OCI-LY3 (cell line): ENCODE measurements at regions not wholly inside any gene's neighbourhood (a gene's known extent, or its start where the extent isn't known, plus 50 kb on each side); places are given as distances from the start of the nearest gene placed in this dataset.
A peak's percentile ranks its signal among the peaks of the same experiment; 100 is the strongest.

ENCODE experiments used
- H2AFZ ChIP-seq: fragments of 200-600, 300-600 bp; shearing (Covaris generic); 2 replicates; pipeline ENCODE4 v1.6.0; 2014; ENCODE audit warnings: antibody characterized with exemption, low read depth, low read length
- H3K27ac ChIP-seq: fragments of 200-600, 300-600 bp; sonication (generic); 2 replicates; pipeline ENCODE4 v1.5.1; 2014; ENCODE audit warnings: mild to moderate bottlenecking, low read length, moderate library complexity, mixed read lengths
- H3K27me3 ChIP-seq: fragments of 200-600, 300-600 bp; sonication (generic); 2 replicates; pipeline ENCODE4 v1.6.1; 2014; ENCODE audit warnings: low read depth, low read length, mixed read lengths
- H3K36me3 ChIP-seq: fragments of 200-600, 300-600 bp; sonication (generic); replicated peaks from 2 replicates; pipeline ENCODE3; 2014; ENCODE audit warnings: low read depth, low read length, mixed read lengths
- H3K4me1 ChIP-seq: fragments of 300-600, 200-600 bp; sonication (generic); 2 replicates; pipeline ENCODE4 v1.6.1; 2014; ENCODE audit warnings: low read length, mixed read lengths
- H3K4me2 ChIP-seq: fragments of 200-600, 300-600 bp; sonication (generic); 2 replicates; pipeline ENCODE4 v1.6.1; 2014; ENCODE audit warnings: low read length, mixed read lengths
- H3K4me3 ChIP-seq: fragments of 300-600, 200-600 bp; sonication (generic); 2 replicates; pipeline ENCODE4 v1.5.1; 2014; ENCODE audit warnings: antibody characterized with exemption, mild to moderate bottlenecking, low read length, moderate library complexity
- H3K79me2 ChIP-seq: fragments of 300-600, 200-600 bp; shearing (Covaris generic); 2 replicates; pipeline ENCODE4 v1.6.1; 2014; ENCODE audit warnings: mild to moderate bottlenecking, low read length, mixed read lengths
- H3K9ac ChIP-seq: fragments of 300-600, 200-600 bp; shearing (Covaris generic); 2 replicates; pipeline ENCODE4 v1.6.0; 2014; ENCODE audit warnings: mild to moderate bottlenecking, low read length, moderate library complexity
- H3K9me3 ChIP-seq: fragments of 200-600, 300-600 bp; shearing (Covaris generic); 2 replicates; pipeline ENCODE4 v1.6.1; 2014; ENCODE audit warnings: low read length, mixed read lengths; ENCODE audit not compliant: insufficient read depth
- H4K20me1 ChIP-seq: fragments of 200-600, 300-600 bp; sonication (generic); 2 replicates; pipeline ENCODE4 v1.6.1; 2016; ENCODE audit warnings: low read length, mixed read lengths; ENCODE audit not compliant: insufficient read depth
- EZH2phosphoT487 ChIP-seq: fragments of 200-600 bp; shearing (Covaris generic); IDR thresholded peaks from 2 replicates; pipeline ENCODE4 v1.6.1; 2018; ENCODE audit warnings: antibody characterized with exemption, mixed run types, low read depth
- TF ChIP-seq, protein P1 (sequence below): fragments of 200-600, 300-600 bp; sonication (generic); IDR thresholded peaks from 2 replicates; pipeline ENCODE4 v1.5.1; 2014; ENCODE audit warnings: antibody characterized with exemption, low read length, low read depth

DNA sequence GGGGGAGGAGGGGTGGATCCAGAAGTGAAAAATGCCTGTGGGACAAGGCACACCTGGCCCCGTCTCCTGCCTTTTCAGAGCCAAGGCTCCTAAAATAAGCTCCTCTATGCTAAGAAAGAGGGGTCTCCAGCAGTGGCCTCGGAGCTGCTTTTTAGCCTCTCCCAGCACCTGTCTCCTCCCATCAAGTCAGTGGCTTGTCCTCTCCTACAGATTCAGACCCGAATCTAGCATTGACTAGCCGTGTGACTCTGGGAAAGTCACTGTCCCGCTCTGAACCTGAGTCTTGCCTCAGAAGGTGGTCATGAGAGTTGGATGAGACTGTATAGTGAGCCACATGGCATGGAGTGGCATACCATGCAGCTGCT lies 90.8 kb upstream of the THY1 start:
- Histone ChIP-seq H4K20me1 (no peaks in the 10 kb centered on the region), H3K4me3 (no peak overlapping the region), H2AFZ (no peak overlapping the region), H3K79me2 (no peaks in the 10 kb centered on the region), H3K9me3 (no peaks in the 10 kb centered on the region), H3K4me2 (peak overlapping the region; percentile 79), H3K27ac (no peak overlapping the region), H3K4me1 (peaks cover 62% of the 10 kb centered on the region), H3K9ac (peak overlapping the region; percentile 66; the same call in 1 of the 2 replicates), H3K36me3 (no peaks in the 10 kb centered on the region), H3K27me3 (no peaks in the 10 kb centered on the region)
- TF ChIP-seq, protein P1, sequence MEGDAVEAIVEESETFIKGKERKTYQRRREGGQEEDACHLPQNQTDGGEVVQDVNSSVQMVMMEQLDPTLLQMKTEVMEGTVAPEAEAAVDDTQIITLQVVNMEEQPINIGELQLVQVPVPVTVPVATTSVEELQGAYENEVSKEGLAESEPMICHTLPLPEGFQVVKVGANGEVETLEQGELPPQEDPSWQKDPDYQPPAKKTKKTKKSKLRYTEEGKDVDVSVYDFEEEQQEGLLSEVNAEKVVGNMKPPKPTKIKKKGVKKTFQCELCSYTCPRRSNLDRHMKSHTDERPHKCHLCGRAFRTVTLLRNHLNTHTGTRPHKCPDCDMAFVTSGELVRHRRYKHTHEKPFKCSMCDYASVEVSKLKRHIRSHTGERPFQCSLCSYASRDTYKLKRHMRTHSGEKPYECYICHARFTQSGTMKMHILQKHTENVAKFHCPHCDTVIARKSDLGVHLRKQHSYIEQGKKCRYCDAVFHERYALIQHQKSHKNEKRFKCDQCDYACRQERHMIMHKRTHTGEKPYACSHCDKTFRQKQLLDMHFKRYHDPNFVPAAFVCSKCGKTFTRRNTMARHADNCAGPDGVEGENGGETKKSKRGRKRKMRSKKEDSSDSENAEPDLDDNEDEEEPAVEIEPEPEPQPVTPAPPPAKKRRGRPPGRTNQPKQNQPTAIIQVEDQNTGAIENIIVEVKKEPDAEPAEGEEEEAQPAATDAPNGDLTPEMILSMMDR: no peak
- TF ChIP-seq EZH2phosphoT487: no peak

- TF ChIP-seq, protein P1: no peak
- no peak for TF ChIP-seq EZH2phosphoT487
- H3K4me1 ChIP-seq: peaks cover 57% of the 10 kb centered on the region
- peak overlapping the region; percentile 70 for H3K4me3 ChIP-seq
- no peak overlapping the region for H2AFZ ChIP-seq
- peak overlapping the region; percentile 96 for H3K27ac ChIP-seq
- H3K27me3 ChIP-seq: no peaks in the 10 kb centered on the region
- H3K9ac ChIP-seq: peak overlapping the region; percentile 66
- no peaks in the 10 kb centered on the region for H4K20me1 ChIP-seq
- peak overlapping the region; percentile 79 for H3K4me2 ChIP-seq
- H3K9me3 ChIP-seq: no peaks in the 10 kb centered on the region
- H3K36me3 ChIP-seq: no peaks in the 10 kb centered on the region
- no peaks in the 10 kb centered on the region for H3K79me2 ChIP-seq
These were observed 90.3 kb upstream of the THY1 start for GRCh38 chr11:119513131-119513805.

- H3K4me2 ChIP-seq: peak overlapping the region; percentile 79
- H2AFZ ChIP-seq: 0 out of 2 replicates have a peak overlapping the region, but pooled peaks have one; percentile 37
- no peaks in the 10 kb centered on the region for H3K36me3 ChIP-seq
- H3K9me3 ChIP-seq: no peaks in the 10 kb centered on the region
- H3K79me2 ChIP-seq: no peaks in the 10 kb centered on the region
- TF ChIP-seq EZH2phosphoT487: no peak
- TF ChIP-seq, protein P1: no peak
- H4K20me1 ChIP-seq: no peaks in the 10 kb centered on the region
- peaks cover 57% of the 10 kb centered on the region for H3K4me1 ChIP-seq
- H3K4me3 ChIP-seq: peak overlapping the region; percentile 70
- no peaks in the 10 kb centered on the region for H3K27me3 ChIP-seq
- peak overlapping the region; percentile 96 for H3K27ac ChIP-seq
- H3K9ac ChIP-seq: peak overlapping the region; percentile 66
These were observed 89.4 kb upstream of the THY1 start for GRCh38 chr11:119512369-119512768.

- Histone ChIP-seq H3K79me2 (no peaks in the 10 kb centered on the region), H3K4me3 (peak overlapping the region; percentile 70), H3K4me1 (peaks cover 57% of the 10 kb centered on the region), H3K9ac (peak overlapping the region; percentile 66), H2AFZ (peak overlapping the region; percentile 37; the same call in 1 of the 2 replicates), H4K20me1 (no peaks in the 10 kb centered on the region), H3K36me3 (no peaks in the 10 kb centered on the region), H3K27me3 (no peaks in the 10 kb centered on the region), H3K4me2 (peak overlapping the region; percentile 79), H3K9me3 (no peaks in the 10 kb centered on the region), H3K27ac (peak overlapping the region; percentile 96)
- TF ChIP-seq EZH2phosphoT487: no peak
- TF ChIP-seq, protein P1: no peak
These were observed 88.8 kb upstream of the THY1 start for GRCh38 chr11:119511614-119512306.
